ENCODE measurements at regions not wholly inside any gene's neighbourhood (a gene's known extent, or its start where the extent isn't known, plus 50 kb on each side); places are given as distances from the start of the nearest gene placed in this dataset.
"Not testable (repeated sequence)": the region's sequence is repeated elsewhere in the genome, so short reads cannot be mapped to it uniquely, and the experiment has no call there.

GRCh38 chr18:30446605-30447004, 595.9 kb downstream of the DSC3 start:
- intact Hi-C loops (cut with DNase I; ENCODE audit: low total_unique reads), result no loop called here
- no peak for DNase-seq (ENCODE audit: low spot score in 2 of 2)
- TF ChIP-seq POLR2A (IDR thresholded peaks at IDR 0.05) (no peak), CTCF (IDR thresholded peaks at IDR 0.05) (no peak)
- 61 to 77% methylated on average over 6 of the region's 6 CpGs for WGBS, 2 donors
- no peak overlapping the region for H3K4me3 ChIP-seq (ENCODE audit: low read depth, poor library complexity, severe bottlenecking)

- H3K4me3 ChIP-seq (ENCODE audit: low read depth, poor library complexity, severe bottlenecking), result no peak overlapping the region
- no peak for DNase-seq (ENCODE audit: low spot score in 2 of 2)
- 55 to 57% methylated on average over 2 of the region's 2 CpGs for WGBS, 2 donors
- intact Hi-C loops (cut with DNase I; ENCODE audit: low total_unique reads), result no loop called here
- TF ChIP-seq CTCF (IDR thresholded peaks at IDR 0.05) (no peak), POLR2A (IDR thresholded peaks at IDR 0.05) (no peak)
These were observed 598.0 kb downstream of the DSC3 start for GRCh38 chr18:30444544-30444943.

GRCh38 chr18:30440351-30440750, 602.2 kb downstream of the DSC3 start:
- intact Hi-C loops (cut with DNase I; ENCODE audit: low total_unique reads), result no loop called here
- no peak overlapping the region for H3K4me3 ChIP-seq (ENCODE audit: low read depth, poor library complexity, severe bottlenecking)
- DNase-seq (ENCODE audit: low spot score in 2 of 2), result no peak
- 43 to 57% methylated on average over 2 of the region's 2 CpGs for WGBS, 2 donors
- TF ChIP-seq POLR2A (IDR thresholded peaks at IDR 0.05), result no peak
- no peak for TF ChIP-seq CTCF (IDR thresholded peaks at IDR 0.05)

GRCh38 chr18:30439174-30439573, 603.4 kb downstream of the DSC3 start:
- no peak for DNase-seq (ENCODE audit: low spot score in 2 of 2)
- H3K4me3 ChIP-seq (ENCODE audit: low read depth, poor library complexity, severe bottlenecking), result no peak overlapping the region
- intact Hi-C loops (cut with DNase I; ENCODE audit: low total_unique reads), result no loop called here
- WGBS, 2 donors, result 89 to 90% methylated on average over 2 of the region's 2 CpGs
- no peak for TF ChIP-seq CTCF (IDR thresholded peaks at IDR 0.05)
- no peak for TF ChIP-seq POLR2A (IDR thresholded peaks at IDR 0.05)

GRCh38 chr18:30432349-30432748, 610.2 kb downstream of the DSC3 start:
- 57 to 65% methylated on average over 2 of the region's 2 CpGs for WGBS, 2 donors
- TF ChIP-seq CTCF (IDR thresholded peaks at IDR 0.05) (no peak), POLR2A (IDR thresholded peaks at IDR 0.05) (no peak)

GRCh38 chr18:30419399-30419798, 623.1 kb downstream of the DSC3 start:
- H3K4me3 ChIP-seq (ENCODE audit: low read depth, poor library complexity, severe bottlenecking); intact Hi-C loops (cut with DNase I; ENCODE audit: low total_unique reads); DNase-seq (ENCODE audit: low spot score in 2 of 2): not testable (repeated sequence)
- 86 to 96% methylated on average over 11 of the region's 11 CpGs for WGBS, 2 donors

More at GRCh38 chr18:30432349-30432748, 610.2 kb downstream of the DSC3 start:
- DNase-seq (ENCODE audit: low spot score in 2 of 2), result no peak
- H3K4me3 ChIP-seq (ENCODE audit: low read depth, poor library complexity, severe bottlenecking), result no peak overlapping the region
- intact Hi-C loops (cut with DNase I; ENCODE audit: low total_unique reads), result no loop called here

Measured in lower leg skin (tissue), 4 donors.